B cell (primary cell): ENCODE measurements at regions not wholly inside any gene's neighbourhood (a gene's known extent, or its start where the extent isn't known, plus 50 kb on each side); places are given as distances from the start of the nearest gene placed in this dataset.

Experiments
- ATAC-seq: fragments of 200-7000 bp; cut with Tn5 transposase; one replicate; pipeline ENCODE4 v1.10.0; 2021; ENCODE audit warnings: low read depth, mild to moderate bottlenecking, moderate number of reproducible peaks, moderate library complexity
- CTCF ChIA-PET: fragments of 350-600 bp; sonication (Branson Sonifier 250); formaldehyde crosslinking; loops from one replicate; lab custom pipeline; 2021; ENCODE audit warnings: antibody characterized with exemption, inconsistent platforms; lab: Charles Lee
- POLR2A ChIA-PET: fragments of 350-600 bp; sonication (Branson Sonifier 250); formaldehyde crosslinking; loops from one replicate; lab custom pipeline; 2021; ENCODE audit warnings: antibody characterized with exemption; lab: Charles Lee
- DNase-seq: peaks from one replicate; pipeline ENCODE4 v3.0.0; 2013
- H2AFZ ChIP-seq: 2 replicates; pipeline ENCODE4 v1.6.1; 2012; ENCODE audit warnings: mild to moderate bottlenecking, low read depth, low read length; ENCODE audit not compliant: insufficient read depth, poor library complexity, severe bottlenecking
- H3K27ac ChIP-seq, 2 donors: 1 replicate in 1 of 2; 2 replicates in 1 of 2; pipeline ENCODE4 v1.5.1; 2012 to 2013; ENCODE audit warnings: low read length in 2 of 2, mild to moderate bottlenecking in 2 of 2, moderate library complexity in 1 of 2
- H3K27me3 ChIP-seq, 4 experiments: fragments of 200-600 bp in 1 of 4; sonication (generic) in 1 of 4; replicated peaks in 1 of 4; 1 replicate in 2 of 4; 2 replicates in 2 of 4; pipeline versions ENCODE4 v1.6.1 to v1.7.0; 2013 to 2016; ENCODE audit warnings: low read length in 3 of 4, mild to moderate bottlenecking in 2 of 4, mixed read lengths in 1 of 4, moderate library complexity in 1 of 4; ENCODE audit not compliant: insufficient read depth in 4 of 4, control insufficient read depth in 3 of 4; ENCODE audit errors: control extremely low read depth in 1 of 4
- H3K36me3 ChIP-seq, 2 experiments: replicated peaks in 1 of 2; 1 replicate in 1 of 2; 2 replicates in 1 of 2; pipeline versions ENCODE4 v1.6.1 to v1.7.1; 2013; ENCODE audit warnings: low read length in 1 of 2; ENCODE audit not compliant: insufficient read depth in 2 of 2, control insufficient read depth in 1 of 2; ENCODE audit errors: control extremely low read depth in 1 of 2, extremely low read depth in 1 of 2
- H3K4me1 ChIP-seq, 2 donors: fragments of 200-600 bp in 1 of 2; sonication (generic) in 1 of 2; 1 replicate in 1 of 2; 2 replicates in 1 of 2; pipeline versions ENCODE4 v1.5.1 to v1.6.1; 2013 to 2017; ENCODE audit warnings: low read length in 2 of 2; ENCODE audit not compliant: control insufficient read depth in 2 of 2, insufficient read depth in 2 of 2
- H3K4me2 ChIP-seq: replicated peaks from 2 replicates; pipeline ENCODE3; 2012; ENCODE audit warnings: mild to moderate bottlenecking, low read depth, low read length; ENCODE audit not compliant: poor library complexity, severe bottlenecking
- H3K4me3 ChIP-seq, 5 experiments: fragments of 200-600 bp in 1 of 5; sonication (generic) in 1 of 5; 1 replicate in 3 of 5; 2 replicates in 2 of 5; pipeline versions ENCODE4 v1.5.1 to v1.7.0; 2011 to 2016; ENCODE audit warnings: low read length in 4 of 5, mild to moderate bottlenecking in 4 of 5, low read depth in 2 of 5, control low read depth in 1 of 5, moderate library complexity in 1 of 5; ENCODE audit not compliant: insufficient read depth in 1 of 5; ENCODE audit errors: control extremely low read depth in 1 of 5, extremely low read depth in 1 of 5
- H3K79me2 ChIP-seq: fragments of 200-600 bp; sonication (generic); one replicate; pipeline ENCODE4 v1.6.0; 2016; ENCODE audit warnings: low read length; ENCODE audit not compliant: control insufficient read depth, insufficient read depth
- H3K9ac ChIP-seq: fragments of 200-600 bp; sonication (generic); 2 replicates; pipeline ENCODE4 v1.6.1; 2017; ENCODE audit warnings: mild to moderate bottlenecking, low read length, moderate library complexity
- H3K9me3 ChIP-seq, 3 donors: one replicate each; pipeline versions ENCODE4 v1.6.1 to v1.7.1; 2013; ENCODE audit warnings: low read length in 2 of 3; ENCODE audit not compliant: control insufficient read depth in 2 of 3, insufficient read depth in 1 of 3; ENCODE audit errors: control extremely low read depth in 1 of 3
- H4K20me1 ChIP-seq: 2 replicates; pipeline ENCODE4 v1.6.0; 2012; ENCODE audit warnings: mild to moderate bottlenecking, low read length; ENCODE audit not compliant: insufficient read depth, control insufficient read depth, poor library complexity, severe bottlenecking
- H3K27ac Mint-ChIP-seq: one replicate; pipeline ENCODE4 v1.8.0; 2021; ENCODE audit warnings: mixed read lengths
- H3K27me3 Mint-ChIP-seq: one replicate; pipeline ENCODE4 v1.8.0; 2021; ENCODE audit warnings: mixed read lengths
- H3K4me1 Mint-ChIP-seq: one replicate; pipeline ENCODE4 v1.8.0; 2021; ENCODE audit warnings: mixed read lengths
- H3K4me3 Mint-ChIP-seq: one replicate; pipeline ENCODE4 v1.8.0; 2021; ENCODE audit warnings: mixed read lengths
- H3K9me3 Mint-ChIP-seq: one replicate; pipeline ENCODE4 v1.8.0; 2022; ENCODE audit warnings: mixed read lengths; ENCODE audit not compliant: insufficient read depth
- EZH2 ChIP-seq: IDR thresholded peaks from 2 replicates; pipeline ENCODE4 v1.6.1; 2012; ENCODE audit warnings: borderline replicate concordance, low read depth, mild to moderate bottlenecking, moderate library complexity, low read length; ENCODE audit not compliant: insufficient read depth, poor library complexity, severe bottlenecking
- WGBS: methylation state at CpG from one replicate; pipeline ENCODE4 v1.1.5; 2013; ENCODE audit warnings: missing lambda C conversion rate; ENCODE audit not compliant: insufficient coverage; 5-methylcytosine and 5-hydroxymethylcytosine counted together
- intact Hi-C: fragments of 100-400 bp; cut with micrococcal nuclease; formaldehyde crosslinking; loops from one replicate; pipeline ENCODE4 v1.10.0; 2022
- TF ChIP-seq, protein P1 (sequence below): fragments of 200-600 bp; IDR thresholded peaks from one replicate; pipeline ENCODE4 v1.8.0; 2022; ENCODE audit warnings: antibody characterized with exemption, mild to moderate bottlenecking

DNA sequence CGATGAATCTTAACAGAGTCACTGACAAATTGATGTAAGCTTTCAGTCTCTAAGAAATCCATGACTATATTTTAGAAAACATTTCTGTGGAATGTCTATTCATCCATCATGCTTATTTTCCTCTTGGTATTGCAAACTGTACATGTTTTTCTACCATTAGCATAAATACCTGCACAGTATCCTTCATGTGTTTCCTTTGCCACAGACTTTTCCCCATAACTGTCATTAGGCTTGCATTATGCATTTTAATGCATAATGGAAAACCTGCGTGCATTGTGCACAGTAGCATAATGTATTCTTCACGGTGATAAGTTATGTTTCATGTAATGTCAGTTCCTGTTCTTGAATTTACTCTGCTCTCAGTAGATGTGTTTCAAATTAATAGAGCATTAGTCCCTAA lies 403.1 kb upstream of the EPHA3 start:
- ChIA-PET POLR2A (no interaction called here), CTCF (no interaction called here)
- no peaks in the 10 kb centered on the region for H3K36me3 ChIP-seq
- ATAC-seq (no peak), DNase-seq (no peak)
- H3K4me3 Mint-ChIP-seq, result no peak overlapping the region
- no peaks in the 10 kb centered on the region for H3K4me1 ChIP-seq
- H3K9ac ChIP-seq, result no peak overlapping the region
- H3K9me3 ChIP-seq, result no peaks in the 10 kb centered on the region
- H3K27ac ChIP-seq, result no peak overlapping the region
- H3K27ac Mint-ChIP-seq, result no peak overlapping the region
- no peak overlapping the region for H3K4me2 ChIP-seq
- no peak overlapping the region for H3K4me3 ChIP-seq
- WGBS, result no CpG with 5 or more reads among the region's 3 CpGs
- no peaks in the 10 kb centered on the region for H3K9me3 Mint-ChIP-seq
- intact Hi-C loops, result no loop called here
- H3K27me3 ChIP-seq, result no peaks in the 10 kb centered on the region
- no peaks in the 10 kb centered on the region for H4K20me1 ChIP-seq
- TF ChIP-seq EZH2, result no peak
- TF ChIP-seq, protein P1, sequence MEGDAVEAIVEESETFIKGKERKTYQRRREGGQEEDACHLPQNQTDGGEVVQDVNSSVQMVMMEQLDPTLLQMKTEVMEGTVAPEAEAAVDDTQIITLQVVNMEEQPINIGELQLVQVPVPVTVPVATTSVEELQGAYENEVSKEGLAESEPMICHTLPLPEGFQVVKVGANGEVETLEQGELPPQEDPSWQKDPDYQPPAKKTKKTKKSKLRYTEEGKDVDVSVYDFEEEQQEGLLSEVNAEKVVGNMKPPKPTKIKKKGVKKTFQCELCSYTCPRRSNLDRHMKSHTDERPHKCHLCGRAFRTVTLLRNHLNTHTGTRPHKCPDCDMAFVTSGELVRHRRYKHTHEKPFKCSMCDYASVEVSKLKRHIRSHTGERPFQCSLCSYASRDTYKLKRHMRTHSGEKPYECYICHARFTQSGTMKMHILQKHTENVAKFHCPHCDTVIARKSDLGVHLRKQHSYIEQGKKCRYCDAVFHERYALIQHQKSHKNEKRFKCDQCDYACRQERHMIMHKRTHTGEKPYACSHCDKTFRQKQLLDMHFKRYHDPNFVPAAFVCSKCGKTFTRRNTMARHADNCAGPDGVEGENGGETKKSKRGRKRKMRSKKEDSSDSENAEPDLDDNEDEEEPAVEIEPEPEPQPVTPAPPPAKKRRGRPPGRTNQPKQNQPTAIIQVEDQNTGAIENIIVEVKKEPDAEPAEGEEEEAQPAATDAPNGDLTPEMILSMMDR, result no peak
- H2AFZ ChIP-seq, result no peak overlapping the region
- H3K4me1 Mint-ChIP-seq, result no peaks in the 10 kb centered on the region
- H3K79me2 ChIP-seq, result no peaks in the 10 kb centered on the region
- no peaks in the 10 kb centered on the region for H3K27me3 Mint-ChIP-seq

DNA sequence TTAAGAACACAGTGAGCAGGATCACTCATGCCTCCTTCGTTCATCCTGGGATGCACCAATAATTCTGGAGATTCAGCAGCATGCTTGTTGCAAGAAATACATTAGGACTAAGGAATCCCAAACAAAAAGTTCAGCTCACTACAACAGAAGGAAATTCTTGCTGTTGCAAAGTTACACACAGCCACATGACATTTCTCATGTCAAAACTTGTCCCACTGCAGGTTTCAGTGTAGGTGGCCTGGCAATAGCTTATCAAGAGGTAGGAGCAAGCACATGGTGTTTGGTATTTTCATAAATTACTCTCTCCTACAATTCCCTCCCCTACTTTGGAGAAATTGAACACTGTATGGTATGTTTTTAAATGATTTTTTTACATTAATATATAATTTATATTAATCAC lies 399.6 kb upstream of the EPHA3 start:
- no peak for TF ChIP-seq EZH2
- TF ChIP-seq, protein P1, result no peak
- Mint-ChIP-seq H3K27me3 (no peaks in the 10 kb centered on the region), H3K4me1 (no peaks in the 10 kb centered on the region), H3K27ac (no peak overlapping the region), H3K4me3 (no peak overlapping the region), H3K9me3 (no peaks in the 10 kb centered on the region)
- H3K4me2 ChIP-seq, result no peak overlapping the region
- no peak for ATAC-seq
- H3K4me1 ChIP-seq, result no peaks in the 10 kb centered on the region
- H3K27me3 ChIP-seq, result no peaks in the 10 kb centered on the region
- H4K20me1 ChIP-seq, result no peaks in the 10 kb centered on the region
- H3K9ac ChIP-seq, result no peak overlapping the region
- DNase-seq, result no peak
- H3K79me2 ChIP-seq, result no peaks in the 10 kb centered on the region
- no peak overlapping the region for H2AFZ ChIP-seq
- intact Hi-C loops, result no loop called here
- H3K27ac ChIP-seq, result no peak overlapping the region
- peaks cover 0 to 7% (median 0%) of the 10 kb centered on the region in 3 donors for H3K9me3 ChIP-seq
- no peaks in the 10 kb centered on the region for H3K36me3 ChIP-seq
- CTCF ChIA-PET, result no interaction called here
- POLR2A ChIA-PET, result no interaction called here
- WGBS, result 90% methylated on average over 1 of the region's 1 CpG
- no peak overlapping the region for H3K4me3 ChIP-seq
